ENCODE measurements at regions not wholly inside any gene's neighbourhood (a gene's known extent, or its start where the extent isn't known, plus 50 kb on each side); places are given as distances from the start of the nearest gene placed in this dataset.
A peak's percentile ranks its signal among the peaks of the same experiment; 100 is the strongest.

- intact Hi-C loops (cut with DNase I): no loop called here
- no peak for DNase-seq
Measured at GRCh38 chr16:86448306-86448890, 61.9 kb upstream of the FOXF1 start.

- peak in 22 of 42 donors; percentile 11 to 73 (median 42) for DNase-seq
- intact Hi-C loops (cut with DNase I): no loop called here
Measured at GRCh38 chr16:86449446-86450095, 60.8 kb upstream of the FOXF1 start.

- intact Hi-C loops (cut with DNase I): no loop called here
- no peak for DNase-seq
Measured at GRCh38 chr16:86450691-86451090, 59.6 kb upstream of the FOXF1 start.

GRCh38 chr16:86452451-86452850 is 57.9 kb upstream of the FOXF1 start:
- intact Hi-C loops (cut with DNase I): no loop called here
- no peak for DNase-seq

GRCh38 chr16:86455116-86455515 is 55.2 kb upstream of the FOXF1 start:
- peak in 9 of 42 donors; percentile 10 to 49 (median 23) for DNase-seq
- intact Hi-C loops (cut with DNase I): no loop called here

- intact Hi-C loops (cut with DNase I): no loop called here
- DNase-seq: no peak
Measured at GRCh38 chr16:86455640-86456039, 54.7 kb upstream of the FOXF1 start.

GRCh38 chr16:86457501-86458148 is 52.7 kb upstream of the FOXF1 start:
- DNase-seq: peak in 1 of 42 donors; percentile 21
- intact Hi-C loops (cut with DNase I): no loop called here

GRCh38 chr16:86458149-86458777 is 52.1 kb upstream of the FOXF1 start:
- DNase-seq: no peak
- intact Hi-C loops (cut with DNase I): no loop called here

- DNase-seq: no peak
- intact Hi-C loops (cut with DNase I): no loop called here
Measured at GRCh38 chr16:86459266-86459665, 51.1 kb upstream of the FOXF1 start.

All from head of caudate nucleus (tissue), 42 donors.